IPS-NIHi7 (cell line): ENCODE measurements at regions not wholly inside any gene's neighbourhood (a gene's known extent, or its start where the extent isn't known, plus 50 kb on each side); places are given as distances from the start of the nearest gene placed in this dataset.
"Not testable (repeated sequence)": the region's sequence is repeated elsewhere in the genome, so short reads cannot be mapped to it uniquely, and the experiment has no call there.

Source experiments
- DNase-seq: peaks from one replicate; pipeline ENCODE4 v3.0.0; 2012; ENCODE audit warnings: mixed read lengths; ENCODE audit errors: extremely low spot score

DNA sequence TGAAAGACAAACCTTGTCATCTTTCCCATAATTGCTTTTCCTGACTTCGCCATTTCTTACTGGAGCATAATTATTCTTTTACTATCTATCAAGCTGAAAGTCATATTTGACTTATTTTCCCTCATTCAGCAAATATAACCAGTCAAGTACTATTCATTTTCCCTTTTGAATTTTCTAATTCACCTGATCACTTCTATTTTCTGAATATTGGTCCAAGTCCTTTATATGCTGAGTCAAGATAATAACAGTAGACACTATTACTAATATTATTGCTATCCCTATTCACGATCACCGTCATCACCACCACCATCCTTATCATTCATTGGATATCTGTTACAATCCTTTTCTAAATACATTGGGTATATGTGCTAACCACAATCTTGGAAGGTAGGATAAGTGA lies 728.0 kb downstream of the NOVA1 start:
- no peak for DNase-seq

- no peak for DNase-seq
Measured at GRCh38 chr14:25868521-25869314, 729.1 kb downstream of the NOVA1 start.

- no peak for DNase-seq
Measured at GRCh38 chr14:25861406-25861805, 736.4 kb downstream of the NOVA1 start.

DNA sequence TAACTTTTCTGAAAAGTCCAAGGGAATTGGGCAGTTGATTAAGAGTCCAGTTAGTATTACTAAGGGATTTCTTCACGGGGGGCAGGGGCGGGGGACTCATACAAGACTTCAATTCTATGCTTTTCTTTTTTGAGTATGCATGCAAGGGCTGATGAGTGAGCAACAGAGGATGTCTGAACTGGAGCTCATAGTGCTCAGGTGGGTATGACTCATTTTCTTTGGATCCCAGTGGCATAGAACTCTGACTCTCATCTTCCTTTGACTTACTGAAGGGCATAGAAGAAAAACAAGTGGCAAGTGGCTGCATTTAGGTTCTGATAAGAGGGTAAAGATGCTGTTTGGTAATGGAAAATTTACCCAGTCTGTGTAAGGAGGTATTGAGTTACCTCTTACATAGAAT lies 749.2 kb downstream of the NOVA1 start:
- no peak for DNase-seq

DNA sequence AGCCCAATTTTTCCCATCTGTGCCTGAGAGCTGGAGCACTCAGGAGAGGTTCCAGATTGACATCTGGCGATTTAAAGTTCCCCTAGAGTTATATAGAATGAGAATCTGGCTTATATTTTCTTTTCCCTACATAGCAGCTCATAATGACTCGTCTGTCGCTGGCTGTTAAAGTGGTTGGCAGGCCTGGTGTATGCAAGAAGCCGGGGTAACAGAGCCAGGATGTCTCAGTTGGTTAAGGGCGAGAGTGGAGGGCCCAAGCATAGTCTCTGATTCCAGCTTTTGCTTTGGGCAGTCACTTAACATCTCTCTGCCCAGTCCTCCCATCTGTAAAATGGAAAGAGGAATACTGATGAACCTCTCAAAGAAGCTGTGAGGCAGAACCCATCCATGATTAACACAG lies 751.6 kb downstream of the NOVA1 start:
- DNase-seq = no peak

- no peak for DNase-seq
Measured at GRCh38 chr14:25843481-25844470, 754.1 kb downstream of the NOVA1 start.

GRCh38 chr14:25841226-25841625 lies 756.6 kb downstream of the NOVA1 start:
- DNase-seq = no peak

DNA sequence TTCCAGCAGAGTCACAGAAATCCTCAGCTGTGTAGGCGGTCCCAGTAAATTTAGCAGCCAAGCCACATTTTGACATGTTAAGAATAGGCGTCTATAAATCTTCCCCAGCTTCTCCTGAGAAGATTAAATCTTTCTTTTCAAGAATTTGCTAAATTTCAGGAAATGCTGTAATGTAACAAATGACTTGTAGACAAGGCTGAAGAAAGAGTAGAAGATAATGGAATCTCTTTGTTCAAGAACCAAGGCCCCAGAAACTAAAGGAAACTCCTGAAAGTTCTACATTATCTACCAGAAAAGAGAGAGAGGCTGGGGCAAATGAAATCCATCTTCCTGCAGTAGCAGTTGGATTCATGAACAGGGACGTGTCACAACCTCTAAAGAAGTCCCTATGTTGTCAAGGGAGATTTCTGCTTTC lies 760.3 kb downstream of the NOVA1 start:
- DNase-seq = no peak

GRCh38 chr14:25836636-25837035 lies 761.2 kb downstream of the NOVA1 start:
- DNase-seq = no peak

GRCh38 chr14:25833341-25834126 lies 764.3 kb downstream of the NOVA1 start:
- DNase-seq = peak; percentile 58

- DNase-seq = no peak
Measured at GRCh38 chr14:25832585-25832984, 765.2 kb downstream of the NOVA1 start.

DNA sequence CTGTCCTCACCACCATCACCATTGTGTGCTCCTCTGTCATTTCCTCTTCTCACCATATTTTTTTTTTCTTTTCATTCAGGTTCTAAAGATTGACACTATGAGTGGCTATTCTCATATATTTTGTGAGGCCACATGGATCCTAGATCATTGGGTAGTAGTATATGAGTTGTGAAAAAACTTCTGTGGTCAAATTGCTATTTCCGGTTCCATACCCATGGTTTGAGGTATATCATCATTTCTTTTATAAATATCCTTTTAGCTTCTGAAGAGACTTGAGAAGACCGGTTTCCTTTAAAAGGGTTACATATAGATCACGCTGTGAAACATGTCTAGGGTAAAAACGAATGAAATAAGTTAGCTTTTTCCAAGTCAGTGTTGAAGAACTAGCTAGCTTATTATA lies 769.3 kb downstream of the NOVA1 start:
- no peak for DNase-seq

- no peak for DNase-seq
Measured at GRCh38 chr14:25826105-25826504, 771.7 kb downstream of the NOVA1 start.

- no peak for DNase-seq
Measured at GRCh38 chr14:25820368-25820767, 770.4 kb upstream of the STXBP6 start.

DNA sequence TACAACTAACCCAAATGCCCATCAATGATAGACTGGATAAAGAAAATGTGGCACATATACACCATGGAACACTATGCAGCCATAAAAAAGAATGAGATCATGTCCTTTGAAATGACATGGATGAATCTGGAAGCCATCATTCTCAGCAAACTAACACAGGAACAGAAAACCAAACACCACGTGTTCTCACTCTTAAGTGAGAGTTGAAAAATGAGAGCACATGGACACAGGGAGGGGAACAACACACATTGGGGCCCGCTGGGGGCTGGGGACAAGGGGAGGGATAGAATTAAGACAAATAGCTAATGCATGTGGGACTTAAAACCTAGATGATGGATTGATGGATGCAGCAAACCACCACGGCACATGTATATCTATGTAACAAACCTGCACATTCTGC lies 764.7 kb upstream of the STXBP6 start:
- not testable (repeated sequence) for DNase-seq

GRCh38 chr14:25803386-25804018 lies 753.6 kb upstream of the STXBP6 start:
- no peak for DNase-seq

DNA sequence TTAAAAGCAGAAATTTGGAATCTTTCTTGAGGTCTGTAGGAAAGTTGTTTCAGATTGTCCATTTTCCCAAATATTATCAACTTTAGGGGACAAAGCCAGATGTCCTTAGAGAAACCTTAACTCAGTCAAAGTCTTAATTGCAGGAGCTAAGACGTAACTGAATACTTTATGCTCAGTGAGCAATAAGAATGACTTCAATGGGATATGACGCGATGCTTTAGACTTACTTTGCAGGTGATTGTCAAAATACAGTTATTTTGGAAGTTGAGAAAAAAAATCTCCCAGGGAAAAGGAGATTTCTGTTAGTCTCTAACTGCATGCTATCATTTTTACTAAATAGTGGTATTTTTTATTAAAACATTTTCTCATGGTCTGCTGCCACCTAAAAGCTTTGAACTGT lies 750.9 kb upstream of the STXBP6 start:
- DNase-seq = no peak

- DNase-seq = no peak
Measured at GRCh38 chr14:25788252-25788651, 738.3 kb upstream of the STXBP6 start.

GRCh38 chr14:25765909-25766308 lies 716.0 kb upstream of the STXBP6 start:
- no peak for DNase-seq

DNA sequence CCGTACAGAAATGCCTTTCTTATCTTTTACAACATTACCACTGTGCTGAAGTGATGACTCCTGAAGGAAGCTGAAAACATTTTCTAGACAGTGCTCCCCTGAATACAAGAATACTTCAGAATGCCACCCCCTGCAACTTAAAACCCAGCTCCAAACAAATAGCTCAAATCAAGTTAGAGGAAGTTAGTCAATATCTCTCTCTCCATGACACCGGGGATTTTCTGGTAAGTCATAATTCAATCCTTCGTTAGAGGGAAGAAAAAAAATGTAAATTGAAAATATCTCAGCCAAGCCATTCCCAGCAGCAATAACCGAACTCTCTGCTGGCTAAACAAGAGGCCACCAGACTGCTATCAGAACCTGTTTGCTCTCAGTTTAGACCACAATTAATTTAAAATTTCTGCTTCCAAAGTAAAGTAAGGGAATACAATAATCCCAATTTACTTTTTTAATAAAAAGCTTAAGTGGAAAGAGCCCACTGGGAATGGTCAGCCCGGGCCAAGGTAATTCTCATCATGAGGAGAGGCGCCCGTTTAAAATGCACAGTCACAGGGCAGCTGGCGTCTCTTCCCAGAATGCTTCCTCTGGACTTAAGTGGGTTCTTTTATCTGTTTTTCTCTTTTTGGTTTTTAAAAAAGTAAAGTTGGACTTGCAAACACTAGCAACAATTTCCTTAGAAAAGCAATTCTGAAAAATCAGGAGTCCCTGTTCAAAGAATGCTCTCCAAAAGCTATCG lies 710.1 kb upstream of the STXBP6 start:
- DNase-seq = no peak

DNA sequence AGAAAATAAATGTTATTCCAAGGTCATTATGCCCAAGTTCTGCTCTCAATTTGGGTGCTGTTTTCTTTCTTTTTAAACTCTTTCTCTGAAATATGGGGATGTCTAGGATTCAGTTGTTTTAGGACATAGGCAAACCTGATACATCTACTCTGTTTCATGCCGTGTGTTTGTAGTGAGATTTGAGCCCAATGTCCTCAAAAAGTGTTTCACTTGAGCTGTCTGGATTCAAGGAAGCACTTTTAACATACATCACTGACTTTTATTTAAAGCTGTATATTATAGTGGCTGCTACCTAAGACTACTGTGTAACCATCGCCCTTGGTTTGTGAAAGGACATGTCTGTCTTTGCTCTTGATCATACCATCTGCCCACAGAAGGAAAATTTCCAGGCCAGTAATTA lies 709.3 kb upstream of the STXBP6 start:
- no peak for DNase-seq
